Right atrium auricular region (tissue), 2 donors: ENCODE measurements at regions not wholly inside any gene's neighbourhood (a gene's known extent, or its start where the extent isn't known, plus 50 kb on each side); places are given as distances from the start of the nearest gene placed in this dataset.

ENCODE experiments used
- DNase-seq: peaks from one replicate; pipeline ENCODE4 v3.0.0-alpha.2; 2019; ENCODE audit warnings: low spot score
- H3K27ac ChIP-seq, 2 donors: fragments of 200-600 bp; sonication (generic); 1 replicate in 1 of 2; 2 replicates in 1 of 2; pipeline ENCODE4 v1.5.1; 2016 to 2019
- H3K27me3 ChIP-seq, 2 donors: fragments of 200-600 bp; sonication (generic); one replicate each; pipeline versions ENCODE4 v1.5.1 to v1.6.0; 2017 to 2019
- H3K36me3 ChIP-seq: fragments of 200-600 bp; sonication (generic); one replicate; pipeline ENCODE4 v1.5.1; 2016
- H3K4me1 ChIP-seq, 2 donors: fragments of 200-600 bp; sonication (generic); one replicate each; pipeline versions ENCODE4 v1.5.1 to v1.6.0; 2017 to 2019
- H3K4me3 ChIP-seq, 2 donors: fragments of 200-600 bp; sonication (generic); 1 replicate in 1 of 2; 2 replicates in 1 of 2; pipeline ENCODE4 v1.5.1; 2017 to 2019; ENCODE audit warnings: mild to moderate bottlenecking in 1 of 2, moderate library complexity in 1 of 2
- H3K9me3 ChIP-seq, 2 donors: fragments of 200-600 bp; sonication (generic); one replicate each; pipeline ENCODE4 v1.5.1; 2019
- CTCF ChIP-seq, 2 donors: fragments of 200-600 bp; sonication (generic); IDR thresholded peaks; one replicate each; pipeline ENCODE4 v1.5.1; 2019; ENCODE audit warnings: antibody characterized with exemption in 2 of 2

GRCh38 chr20:4304601-4305000 lies 55.5 kb upstream of the ADRA1D start:
- H3K27me3 ChIP-seq: no peaks in the 10 kb centered on the region
- DNase-seq: peak; percentile 49
- no peaks in the 10 kb centered on the region for H3K9me3 ChIP-seq
- H3K27ac ChIP-seq: no peak overlapping the region
- H3K4me1 ChIP-seq: no peaks in the 10 kb centered on the region
- no peak overlapping the region for H3K4me3 ChIP-seq
- H3K36me3 ChIP-seq: no peaks in the 10 kb centered on the region
- no peak for TF ChIP-seq CTCF (IDR thresholded peaks at IDR 0.05)

DNA sequence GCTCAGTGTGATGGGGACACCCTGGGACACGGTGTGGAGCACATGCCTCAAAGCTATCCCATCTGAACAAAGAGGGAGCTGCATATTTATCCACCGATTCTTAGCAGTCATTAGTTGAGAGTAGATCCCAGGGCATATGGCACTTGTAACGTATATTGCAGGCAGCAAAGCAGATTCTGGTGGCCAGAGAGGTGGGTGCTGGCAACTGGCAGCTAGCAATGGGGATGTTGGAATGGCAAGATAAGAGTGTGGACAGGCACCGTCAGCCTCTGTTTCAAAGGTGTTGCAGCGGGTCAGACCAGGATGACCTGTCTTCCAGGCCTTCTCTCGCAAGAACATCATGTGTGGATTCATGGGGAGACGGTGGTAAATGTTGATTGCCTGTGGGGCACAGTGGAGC lies 54.0 kb upstream of the ADRA1D start:
- Histone ChIP-seq H3K4me3 (no peak overlapping the region), H3K36me3 (no peaks in the 10 kb centered on the region), H3K27me3 (no peaks in the 10 kb centered on the region), H3K27ac (no peak overlapping the region), H3K4me1 (no peaks in the 10 kb centered on the region), H3K9me3 (no peaks in the 10 kb centered on the region)
- DNase-seq: peak; percentile 54
- TF ChIP-seq CTCF (IDR thresholded peaks at IDR 0.05): no peak

DNA sequence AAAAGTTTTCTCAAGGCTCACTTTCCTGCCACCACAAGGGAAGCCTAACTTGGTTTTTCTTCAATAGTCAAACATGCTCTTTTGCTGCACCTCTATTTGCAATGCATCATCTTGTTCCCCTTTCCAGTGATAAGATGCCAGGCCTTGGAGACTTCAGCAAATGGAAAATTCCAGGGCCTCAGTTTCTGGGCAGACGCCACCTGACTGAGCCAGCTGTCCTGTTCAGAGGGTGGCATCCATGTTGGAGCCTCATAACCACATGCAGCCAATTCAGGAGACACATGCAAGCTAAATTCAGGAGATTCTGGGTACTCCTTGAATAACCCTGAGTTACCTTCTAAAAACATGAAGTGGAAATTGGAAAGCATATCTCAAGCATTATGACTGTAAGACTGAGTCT lies 51.8 kb upstream of the ADRA1D start:
- TF ChIP-seq CTCF (IDR thresholded peaks at IDR 0.05): no peak
- no peak overlapping the region for H3K4me3 ChIP-seq
- H3K4me1 ChIP-seq: no peaks in the 10 kb centered on the region
- DNase-seq: peak; percentile 28
- no peaks in the 10 kb centered on the region for H3K9me3 ChIP-seq
- no peaks in the 10 kb centered on the region for H3K27me3 ChIP-seq
- H3K36me3 ChIP-seq: no peaks in the 10 kb centered on the region
- H3K27ac ChIP-seq: no peak overlapping the region

- Histone ChIP-seq H3K27ac (no peak overlapping the region), H3K9me3 (no peaks in the 10 kb centered on the region), H3K4me3 (no peak overlapping the region), H3K4me1 (no peaks in the 10 kb centered on the region), H3K27me3 (no peaks in the 10 kb centered on the region), H3K36me3 (no peaks in the 10 kb centered on the region)
- TF ChIP-seq CTCF (IDR thresholded peaks at IDR 0.05): no peak
- DNase-seq: peak; percentile 32
Measured at GRCh38 chr20:4300401-4300800, 51.3 kb upstream of the ADRA1D start.

DNA sequence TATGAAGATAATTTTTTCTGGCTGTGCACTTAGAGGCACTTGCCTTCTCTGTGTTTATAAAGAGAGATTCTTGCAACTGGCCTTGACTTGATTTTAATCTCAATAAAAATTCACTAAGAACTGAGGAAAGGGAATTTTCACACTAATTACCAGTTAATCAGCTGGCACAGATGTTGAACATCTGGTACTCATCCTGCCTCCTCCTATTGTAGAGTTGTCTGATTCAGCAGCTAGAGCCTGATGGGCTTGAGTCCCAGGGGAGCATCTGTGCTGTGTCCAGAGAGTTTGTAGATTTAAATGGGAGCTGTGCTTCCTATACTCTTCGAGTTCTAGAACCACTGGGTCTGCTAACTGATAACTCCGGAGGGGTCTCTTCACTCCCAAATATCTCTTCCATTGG lies 50.7 kb upstream of the ADRA1D start:
- no peaks in the 10 kb centered on the region for H3K27me3 ChIP-seq
- no peaks in the 10 kb centered on the region for H3K36me3 ChIP-seq
- H3K9me3 ChIP-seq: no peaks in the 10 kb centered on the region
- no peak for TF ChIP-seq CTCF (IDR thresholded peaks at IDR 0.05)
- no peak for DNase-seq
- no peak overlapping the region for H3K27ac ChIP-seq
- no peak overlapping the region for H3K4me3 ChIP-seq
- no peaks in the 10 kb centered on the region for H3K4me1 ChIP-seq

DNA sequence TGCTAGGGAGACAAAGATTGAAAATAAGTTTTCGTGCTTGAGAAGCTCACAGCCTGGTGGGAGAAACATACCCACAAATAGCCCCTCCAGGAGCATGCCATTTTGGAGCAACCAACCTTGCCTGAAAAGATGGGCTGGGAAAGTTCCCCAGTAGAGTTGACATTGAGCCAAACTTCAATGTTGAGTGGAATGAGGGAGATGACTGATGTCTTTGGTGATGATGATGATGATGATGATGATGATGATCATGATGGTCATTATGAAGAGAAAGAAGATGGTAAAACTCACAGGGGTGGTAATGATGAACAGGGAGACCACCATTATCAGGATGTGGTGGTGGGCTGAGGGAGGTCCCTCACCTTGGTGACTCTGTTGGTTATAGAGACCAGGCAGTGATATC lies 50.1 kb upstream of the ADRA1D start:
- DNase-seq: no peak
- Histone ChIP-seq H3K36me3 (no peaks in the 10 kb centered on the region), H3K27me3 (no peaks in the 10 kb centered on the region), H3K4me1 (no peaks in the 10 kb centered on the region), H3K9me3 (no peaks in the 10 kb centered on the region), H3K27ac (no peak overlapping the region), H3K4me3 (no peak overlapping the region)
- no peak for TF ChIP-seq CTCF (IDR thresholded peaks at IDR 0.05)
